SH-SY5Y (cell line): ENCODE measurements at regions not wholly inside any gene's neighbourhood (a gene's known extent, or its start where the extent isn't known, plus 50 kb on each side); places are given as distances from the start of the nearest gene placed in this dataset.

Source experiments
- GATA2 ChIP-seq: IDR thresholded peaks from 2 replicates; pipeline ENCODE4 v1.6.1; 2011; ENCODE audit warnings: mild to moderate bottlenecking, low read depth, low read length
- GATA3 ChIP-seq: IDR thresholded peaks from 2 replicates; pipeline ENCODE4 v1.6.1; 2011; ENCODE audit warnings: low read depth, mild to moderate bottlenecking, low read length, moderate library complexity

GRCh38 chr2:40528564-40528963, 76.7 kb upstream of the SLC8A1 start:
- TF ChIP-seq GATA2: no peak
- no peak for TF ChIP-seq GATA3
